GM12872 (cell line): ENCODE measurements at regions not wholly inside any gene's neighbourhood (a gene's known extent, or its start where the extent isn't known, plus 50 kb on each side); places are given as distances from the start of the nearest gene placed in this dataset.

Experiments used
- CTCF ChIP-seq: IDR thresholded peaks from 3 replicates; pipeline ENCODE4 v1.5.1; 2011; ENCODE audit warnings: low read depth, mild to moderate bottlenecking, low read length, moderate library complexity; ENCODE audit not compliant: insufficient read depth

GRCh38 chr10:8794860-8795259 is 740.4 kb downstream of the GATA3 start:
- no peak for TF ChIP-seq CTCF

GRCh38 chr10:8800426-8800825 is 745.9 kb downstream of the GATA3 start:
- TF ChIP-seq CTCF: no peak

- no peak for TF ChIP-seq CTCF
Observed at GRCh38 chr10:8803992-8804391, 749.5 kb downstream of the GATA3 start.

- no peak for TF ChIP-seq CTCF
Observed at GRCh38 chr10:8810677-8811076, 756.2 kb downstream of the GATA3 start.

- TF ChIP-seq CTCF: no peak
Observed at GRCh38 chr10:8811201-8811600, 756.7 kb downstream of the GATA3 start.

GRCh38 chr10:8815969-8816368 is 761.5 kb downstream of the GATA3 start:
- no peak for TF ChIP-seq CTCF

GRCh38 chr10:8817299-8817698 is 762.8 kb downstream of the GATA3 start:
- no peak for TF ChIP-seq CTCF

- TF ChIP-seq CTCF: no peak
Observed at GRCh38 chr10:8825611-8826010, 771.1 kb downstream of the GATA3 start.
